ENCODE measurements at regions not wholly inside any gene's neighbourhood (a gene's known extent, or its start where the extent isn't known, plus 50 kb on each side); places are given as distances from the start of the nearest gene placed in this dataset.

GRCh38 chr15:66860844-66861243 is 158.8 kb downstream of the SMAD6 start (continued):
- no peak for TF ChIP-seq ZNF687 (IDR thresholded peaks at IDR 0.05)

- FAIRE-seq (no peak), ATAC-seq (no peak), DNase-seq (ENCODE audit: low read depth, low spot score) (no peak)
- no peaks in the 10 kb centered on the region for H3K9me3 ChIP-seq (replicated peaks; ENCODE audit: control insufficient read depth, insufficient read depth, low read length)
- H3K36me3 ChIP-seq (ENCODE audit: control insufficient read depth in 2 of 2, insufficient read depth in 2 of 2, low read length in 1 of 2): no peaks in the 10 kb centered on the region
- in situ Hi-C loops (cut with MboI): no loop called here
- H3K27me3 ChIP-seq (replicated peaks in 1 of 2; ENCODE audit: control insufficient read depth in 2 of 2, insufficient read depth in 2 of 2, low read length in 1 of 2): no peaks in the 10 kb centered on the region; a peak in 1 of 4 replicates
- RAD21 ChIA-PET (ENCODE audit: unreplicated experiment): no interaction called here
- no peak overlapping the region for H3K9ac ChIP-seq (ENCODE audit: control insufficient read depth, insufficient read depth, low read length)
- H4K20me1 ChIP-seq (ENCODE audit: control insufficient read depth, insufficient read depth): no peaks in the 10 kb centered on the region
- no peaks in the 10 kb centered on the region for H3K79me2 ChIP-seq (ENCODE audit: control insufficient read depth, insufficient read depth, low read length)
- no peak overlapping the region for H3K4me3 ChIP-seq
- POLR2A ChIA-PET: no interaction called here
- peaks cover 14% of the 10 kb centered on the region for H3K4me1 ChIP-seq (ENCODE audit: control insufficient read depth, insufficient read depth, low read length)
- no TSS peak for BruUV-seq (replicated peaks)
- no peak overlapping the region for H3K27ac ChIP-seq (ENCODE audit: control insufficient read depth, insufficient read depth)
- CTCF ChIA-PET: interaction anchor here (0.8 to 3.1 kb wide), 8 partner anchors 10 to 442 kb away, joined by 3 to 28 read pairs (median 4); no protein-coding TSS in a partner anchor
- intact Hi-C loops (cut with micrococcal nuclease; ENCODE audit: unreplicated experiment): no loop called here
- WGBS (ENCODE audit: insufficient coverage, insufficient replicate concordance, low lambda C conversion rate, missing lambda C conversion rate): 50% methylated on average over 10 of the region's 10 CpGs
- SMC1A ChIA-PET (ENCODE audit: uncharacterized antibody, unreplicated experiment): interaction anchor here (0.9 to 1.4 kb wide), 2 partner anchors 10 to 13 kb away, joined by 4 to 8 read pairs; no protein-coding TSS in a partner anchor
- no peak overlapping the region for H2AFZ ChIP-seq (ENCODE audit: control insufficient read depth, low read depth, low read length)
- no peak overlapping the region for H3K4me2 ChIP-seq (ENCODE audit: control insufficient read depth, insufficient read depth)
- no peak for TF ChIP-seq MYC (IDR thresholded peaks at IDR 0.05; ENCODE audit: insufficient read depth, insufficient read length, insufficient replicate concordance, low read length, severe bottlenecking)
- TF ChIP-seq SRF (IDR thresholded peaks at IDR 0.05; ENCODE audit: low read depth in 2 of 2, low read length in 2 of 2): no peak
- TF ChIP-seq ZNF384 (IDR thresholded peaks at IDR 0.05; ENCODE audit: borderline replicate concordance, low read depth, low read length): no peak
- TF ChIP-seq HCFC1 (IDR thresholded peaks at IDR 0.05; ENCODE audit: low read length): no peak
- TF ChIP-seq HDAC6 (IDR thresholded peaks at IDR 0.05; ENCODE audit: unreplicated experiment): no peak
- no peak for TF ChIP-seq REST (IDR thresholded peaks at IDR 0.05; ENCODE audit: low read depth, low read length)
- no peak for TF ChIP-seq STAT3 (IDR thresholded peaks at IDR 0.05; ENCODE audit: low read depth, low read length)
- TF ChIP-seq DPF2 (IDR thresholded peaks at IDR 0.05): no peak
- TF ChIP-seq EGR1 (IDR thresholded peaks at IDR 0.05; ENCODE audit: borderline replicate concordance in 1 of 2, low read depth in 2 of 2, low read length in 2 of 2): no peak
- no peak for TF ChIP-seq ATF3 (IDR thresholded peaks at IDR 0.05; ENCODE audit: borderline replicate concordance, extremely low read depth, low read depth, low read length)
Measured at GRCh38 chr15:66862111-66862939, 160.3 kb downstream of the SMAD6 start.
